ENCODE measurements at regions not wholly inside any gene's neighbourhood (a gene's known extent, or its start where the extent isn't known, plus 50 kb on each side); places are given as distances from the start of the nearest gene placed in this dataset.

DNA sequence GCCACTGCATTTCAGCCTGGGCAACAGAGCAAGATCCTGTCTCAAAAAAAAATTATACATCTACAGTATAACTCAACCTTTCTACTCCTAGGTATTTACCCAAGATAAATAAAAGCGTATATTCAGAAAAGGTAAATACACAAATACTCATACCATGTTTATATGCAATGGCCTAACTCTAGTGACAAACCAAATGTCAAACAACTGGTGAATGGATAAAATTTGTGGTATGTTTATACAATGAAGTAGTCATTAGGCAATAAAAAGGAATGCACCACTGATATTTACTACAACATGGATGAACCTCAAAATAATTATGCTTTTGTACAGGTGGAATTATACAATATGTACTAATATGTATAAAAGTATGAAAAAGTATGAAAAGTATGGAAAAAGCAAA, 174.2 kb upstream of the GORAB start:
- Histone ChIP-seq H3K9ac (ENCODE audit: low read length) (no peak overlapping the region), H3K9me3 (ENCODE audit: low read length) (peaks cover 5% of the 10 kb centered on the region), H3K4me3 (ENCODE audit: low read length) (no peak overlapping the region), H3K9me2 (ENCODE audit: insufficient read depth, low read length) (no peaks in the 10 kb centered on the region), H3K4me2 (ENCODE audit: low read length) (no peak overlapping the region), H3K36me3 (ENCODE audit: insufficient read depth, low read length) (no peaks in the 10 kb centered on the region), H4K20me1 (ENCODE audit: insufficient read depth) (no peaks in the 10 kb centered on the region), H2AFZ (ENCODE audit: low read depth, low read length) (no peak overlapping the region), H3K27me3 (ENCODE audit: insufficient read depth, low read depth, low read length) (no peaks in the 10 kb centered on the region), H3K79me2 (replicated peaks; ENCODE audit: insufficient read depth, low read length) (no peaks in the 10 kb centered on the region), H3F3A (ENCODE audit: insufficient read depth, low read length, poor library complexity, severe bottlenecking) (no peaks in the 10 kb centered on the region), H3K27ac (ENCODE audit: low read length) (no peak overlapping the region)
- no peak for TF ChIP-seq EP300 (conservative IDR thresholded peaks at IDR 0.05; ENCODE audit: poor library complexity, severe bottlenecking)
- no peak for TF ChIP-seq TAF1 (IDR thresholded peaks at IDR 0.05; ENCODE audit: low read depth)
- TF ChIP-seq POLR2AphosphoS5 (IDR thresholded peaks at IDR 0.05), result no peak
- TF ChIP-seq MXI1 (conservative IDR thresholded peaks at IDR 0.05; ENCODE audit: poor library complexity, severe bottlenecking), result no peak
- TF ChIP-seq RAD21 (conservative IDR thresholded peaks at IDR 0.05), result no peak
- TF ChIP-seq, protein P1, sequence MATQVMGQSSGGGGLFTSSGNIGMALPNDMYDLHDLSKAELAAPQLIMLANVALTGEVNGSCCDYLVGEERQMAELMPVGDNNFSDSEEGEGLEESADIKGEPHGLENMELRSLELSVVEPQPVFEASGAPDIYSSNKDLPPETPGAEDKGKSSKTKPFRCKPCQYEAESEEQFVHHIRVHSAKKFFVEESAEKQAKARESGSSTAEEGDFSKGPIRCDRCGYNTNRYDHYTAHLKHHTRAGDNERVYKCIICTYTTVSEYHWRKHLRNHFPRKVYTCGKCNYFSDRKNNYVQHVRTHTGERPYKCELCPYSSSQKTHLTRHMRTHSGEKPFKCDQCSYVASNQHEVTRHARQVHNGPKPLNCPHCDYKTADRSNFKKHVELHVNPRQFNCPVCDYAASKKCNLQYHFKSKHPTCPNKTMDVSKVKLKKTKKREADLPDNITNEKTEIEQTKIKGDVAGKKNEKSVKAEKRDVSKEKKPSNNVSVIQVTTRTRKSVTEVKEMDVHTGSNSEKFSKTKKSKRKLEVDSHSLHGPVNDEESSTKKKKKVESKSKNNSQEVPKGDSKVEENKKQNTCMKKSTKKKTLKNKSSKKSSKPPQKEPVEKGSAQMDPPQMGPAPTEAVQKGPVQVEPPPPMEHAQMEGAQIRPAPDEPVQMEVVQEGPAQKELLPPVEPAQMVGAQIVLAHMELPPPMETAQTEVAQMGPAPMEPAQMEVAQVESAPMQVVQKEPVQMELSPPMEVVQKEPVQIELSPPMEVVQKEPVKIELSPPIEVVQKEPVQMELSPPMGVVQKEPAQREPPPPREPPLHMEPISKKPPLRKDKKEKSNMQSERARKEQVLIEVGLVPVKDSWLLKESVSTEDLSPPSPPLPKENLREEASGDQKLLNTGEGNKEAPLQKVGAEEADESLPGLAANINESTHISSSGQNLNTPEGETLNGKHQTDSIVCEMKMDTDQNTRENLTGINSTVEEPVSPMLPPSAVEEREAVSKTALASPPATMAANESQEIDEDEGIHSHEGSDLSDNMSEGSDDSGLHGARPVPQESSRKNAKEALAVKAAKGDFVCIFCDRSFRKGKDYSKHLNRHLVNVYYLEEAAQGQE (IDR thresholded peaks at IDR 0.05; ENCODE audit: borderline replicate concordance), result no peak

DNA sequence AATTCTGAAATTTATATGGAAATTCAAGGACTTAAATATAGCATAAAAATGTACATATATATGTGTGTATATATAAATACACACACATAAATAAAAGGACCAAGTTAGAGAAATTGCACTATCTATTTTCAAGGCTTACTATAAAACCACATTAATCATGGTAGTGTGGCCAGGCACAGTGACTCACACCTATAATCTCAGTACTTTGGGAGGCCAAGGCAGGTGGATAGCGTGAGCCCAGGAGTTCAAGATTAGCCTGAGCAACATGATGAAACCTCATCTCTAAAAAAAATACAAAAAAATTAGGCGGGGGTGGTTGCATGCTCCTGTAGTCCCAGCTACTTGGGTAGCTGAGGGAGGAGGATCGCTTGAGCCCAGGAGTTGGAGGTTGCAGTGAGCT, 171.4 kb upstream of the GORAB start:
- Histone ChIP-seq H3K4me3 (ENCODE audit: low read length) (no peak overlapping the region), H3K79me2 (replicated peaks; ENCODE audit: insufficient read depth, low read length) (no peaks in the 10 kb centered on the region), H3F3A (ENCODE audit: insufficient read depth, low read length, poor library complexity, severe bottlenecking) (no peaks in the 10 kb centered on the region), H3K9me2 (ENCODE audit: insufficient read depth, low read length) (no peaks in the 10 kb centered on the region), H3K27me3 (ENCODE audit: insufficient read depth, low read depth, low read length) (no peaks in the 10 kb centered on the region), H3K27ac (ENCODE audit: low read length) (no peak overlapping the region), H4K20me1 (ENCODE audit: insufficient read depth) (no peaks in the 10 kb centered on the region), H3K4me2 (ENCODE audit: low read length) (no peak overlapping the region), H3K36me3 (ENCODE audit: insufficient read depth, low read length) (no peaks in the 10 kb centered on the region), H3K9me3 (ENCODE audit: low read length) (peaks cover 5% of the 10 kb centered on the region), H2AFZ (ENCODE audit: low read depth, low read length) (no peak overlapping the region), H3K9ac (ENCODE audit: low read length) (no peak overlapping the region)
- TF ChIP-seq, protein P1 (IDR thresholded peaks at IDR 0.05; ENCODE audit: borderline replicate concordance), result no peak
- TF ChIP-seq SMC3 (conservative IDR thresholded peaks at IDR 0.05; ENCODE audit: poor library complexity) (no peak), EZH2 (IDR thresholded peaks at IDR 0.05; ENCODE audit: borderline replicate concordance, insufficient read depth, low read length, poor library complexity, severe bottlenecking) (no peak)

Data from neural cell (in vitro differentiated cells).